Embryonic facial prominence (tissue), 1 donor: ENCODE measurements at regions not wholly inside any gene's neighbourhood (a gene's known extent, or its start where the extent isn't known, plus 50 kb on each side); places are given as distances from the start of the nearest gene placed in this dataset.

Source experiments
- DNase-seq: peaks from one replicate; pipeline ENCODE4 v3.0.0-alpha.2; 2016; ENCODE audit errors: extremely low spot score

DNA sequence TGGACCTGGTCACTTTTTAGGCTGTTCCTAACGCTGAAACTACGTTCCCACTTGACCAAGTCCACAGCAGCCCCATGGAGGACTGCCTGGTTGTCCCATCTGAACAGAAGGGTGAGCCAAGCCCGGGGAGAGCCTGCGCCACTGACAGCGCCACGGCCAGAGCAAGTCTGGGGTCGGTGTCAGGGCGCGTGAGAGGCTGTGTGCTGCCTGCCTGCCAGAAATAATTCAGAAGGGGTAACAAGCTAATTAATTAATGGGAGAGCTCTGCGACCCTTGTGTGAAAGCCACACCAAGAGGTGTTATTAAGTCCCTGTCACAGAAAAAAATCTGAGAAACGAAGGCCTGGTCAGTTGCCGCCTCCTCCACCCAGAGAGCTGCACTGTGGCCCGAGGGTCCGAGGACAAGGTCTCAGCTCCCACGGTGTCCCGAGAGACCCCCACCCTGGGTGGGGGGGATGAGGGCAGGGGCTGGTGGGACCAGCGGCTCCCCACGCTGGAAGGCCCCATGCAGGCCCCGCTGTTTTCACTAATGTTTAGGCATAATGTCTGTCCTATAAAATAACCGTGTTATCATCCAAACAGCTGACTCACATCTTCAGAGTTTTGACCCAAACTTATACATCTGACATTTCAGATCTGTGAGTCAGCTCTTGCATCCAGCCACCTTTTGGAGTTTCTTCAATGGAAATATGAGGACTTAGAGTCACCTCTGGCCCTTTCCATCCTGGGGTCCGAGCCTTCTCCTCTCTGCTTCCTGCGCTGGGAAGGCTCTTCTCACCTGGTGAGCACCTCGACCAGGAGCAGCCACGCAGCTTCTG lies 58.5 kb downstream of the DLL1 start:
- no peak for DNase-seq

DNA sequence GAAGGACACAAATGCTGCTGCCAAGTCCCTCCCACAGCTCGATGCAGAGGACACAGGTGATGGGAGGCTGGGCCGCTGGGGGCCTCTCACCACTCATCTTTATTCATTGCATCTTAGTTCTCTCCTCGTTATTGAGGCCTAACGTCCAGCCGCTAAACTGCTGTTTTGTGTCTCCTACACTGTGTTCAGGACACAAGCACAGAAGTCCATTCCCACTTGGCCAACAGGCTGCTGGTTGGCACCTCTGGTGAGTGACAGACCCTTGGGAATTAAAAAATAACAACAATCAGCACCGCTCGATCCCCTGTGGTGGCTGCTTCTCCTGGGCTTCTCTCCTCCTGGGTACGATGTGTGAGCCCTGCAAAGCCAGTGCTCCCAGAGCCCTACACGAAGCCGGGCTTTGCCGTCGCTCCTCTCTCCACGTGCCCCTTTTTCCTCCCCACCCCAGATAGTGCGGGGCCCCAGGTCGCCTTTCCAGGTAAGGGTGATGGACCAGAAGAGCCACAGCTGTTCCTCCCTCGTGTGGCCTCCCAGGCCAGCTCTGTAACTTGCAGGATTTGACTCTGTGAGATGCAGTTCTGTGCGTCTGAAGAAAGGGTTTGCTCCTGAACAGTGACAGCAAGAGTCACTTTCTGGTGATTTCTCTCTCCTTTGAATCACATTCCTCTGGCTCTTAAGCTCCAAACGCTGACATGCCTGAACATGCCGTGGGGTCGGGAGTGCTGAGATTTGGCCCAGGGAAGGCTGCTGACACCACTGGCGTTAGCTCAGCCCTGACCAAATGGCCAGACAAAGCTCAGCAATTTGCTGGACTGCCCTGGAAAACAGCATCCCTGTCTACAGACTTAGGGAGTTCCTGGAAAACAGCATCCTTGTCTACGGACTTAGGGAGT lies 59.3 kb downstream of the DLL1 start:
- no peak for DNase-seq

DNA sequence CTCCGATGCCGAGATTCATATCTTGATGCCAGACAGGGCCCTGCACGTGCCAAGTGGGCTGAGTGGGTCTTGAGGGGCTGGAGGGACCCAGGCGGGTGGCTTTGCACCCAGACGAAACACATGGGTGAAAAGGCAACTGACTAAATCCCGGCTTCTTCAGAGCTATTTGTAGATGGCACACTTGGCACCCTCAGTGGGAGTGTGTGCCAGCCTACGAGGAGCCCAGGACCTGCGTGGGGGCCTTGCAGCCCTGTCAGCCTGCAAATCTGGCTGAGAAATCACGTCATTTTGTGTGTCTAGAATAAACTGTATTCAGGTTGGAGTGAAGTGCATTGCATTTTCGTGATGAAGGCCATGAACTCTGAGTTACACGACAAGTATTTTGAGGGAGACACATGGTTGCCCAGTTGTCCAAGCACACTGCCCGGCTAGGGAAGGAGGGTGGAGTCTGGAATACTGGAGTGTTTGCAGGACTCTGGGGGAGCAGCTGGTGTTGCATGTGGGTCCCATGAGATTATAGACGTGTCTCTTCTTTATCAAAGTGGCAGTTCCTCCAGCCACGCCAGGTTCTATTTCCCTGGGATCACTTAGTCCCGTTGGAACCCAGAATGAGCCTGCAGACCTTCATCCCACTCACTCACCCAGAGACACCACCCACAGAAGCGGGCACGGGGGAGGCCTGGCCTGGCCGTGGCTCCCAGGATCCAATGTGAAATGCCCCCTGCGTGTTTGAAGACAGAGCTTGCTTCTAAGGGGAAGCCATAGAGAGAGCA lies 60.2 kb downstream of the DLL1 start:
- no peak for DNase-seq

DNA sequence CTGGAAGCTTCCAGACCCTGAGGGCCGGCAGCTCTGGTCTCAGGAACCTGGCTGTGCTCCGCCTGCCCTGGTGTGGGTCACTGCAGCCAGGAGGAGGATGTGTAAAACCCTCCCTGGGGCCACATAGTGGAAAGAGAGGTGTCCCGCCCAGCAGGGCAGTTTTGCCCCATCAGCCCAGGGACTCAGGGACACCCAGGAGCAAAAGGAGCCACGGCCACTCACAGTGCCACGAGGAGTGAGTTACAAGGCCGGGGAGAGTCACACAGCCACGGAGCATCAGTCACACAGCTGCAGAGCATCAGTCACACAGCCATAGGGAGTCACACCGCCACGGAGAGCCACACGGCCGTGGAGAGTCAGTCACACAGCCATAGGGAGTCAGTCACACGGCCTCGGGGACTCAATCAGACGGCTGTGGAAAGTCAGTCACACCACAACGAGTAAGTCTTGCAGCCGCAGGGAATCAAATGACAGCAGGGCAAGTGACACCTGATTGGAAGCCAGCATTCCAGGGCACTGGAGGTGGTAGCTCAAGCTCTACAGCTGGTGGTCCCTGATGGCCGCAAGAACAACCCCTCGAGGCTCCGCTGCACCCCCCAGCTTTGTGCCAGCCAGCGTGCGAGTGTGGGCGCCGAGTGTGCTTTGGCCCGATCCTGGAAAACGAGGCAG lies 60.9 kb downstream of the DLL1 start:
- no peak for DNase-seq

DNA sequence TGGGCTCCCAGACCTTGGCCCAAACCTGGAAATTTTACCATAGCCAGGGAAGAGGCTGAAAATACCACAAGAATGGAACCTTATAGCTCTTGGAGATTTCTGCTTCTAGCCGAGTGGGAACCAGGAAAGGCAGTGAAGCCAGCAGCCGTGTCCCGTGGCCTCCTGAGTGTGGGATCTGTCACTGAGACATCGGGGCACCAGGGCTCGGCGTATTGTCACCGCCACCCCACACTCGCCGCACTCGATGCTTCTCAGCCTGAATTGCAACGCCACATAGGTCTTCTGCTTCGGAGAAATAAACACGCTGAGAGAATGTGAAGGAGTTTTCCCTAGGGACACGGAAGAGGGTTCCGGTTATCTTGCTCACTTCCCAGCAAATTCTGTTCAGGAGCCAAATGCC lies 61.5 kb downstream of the DLL1 start:
- DNase-seq: no peak

DNA sequence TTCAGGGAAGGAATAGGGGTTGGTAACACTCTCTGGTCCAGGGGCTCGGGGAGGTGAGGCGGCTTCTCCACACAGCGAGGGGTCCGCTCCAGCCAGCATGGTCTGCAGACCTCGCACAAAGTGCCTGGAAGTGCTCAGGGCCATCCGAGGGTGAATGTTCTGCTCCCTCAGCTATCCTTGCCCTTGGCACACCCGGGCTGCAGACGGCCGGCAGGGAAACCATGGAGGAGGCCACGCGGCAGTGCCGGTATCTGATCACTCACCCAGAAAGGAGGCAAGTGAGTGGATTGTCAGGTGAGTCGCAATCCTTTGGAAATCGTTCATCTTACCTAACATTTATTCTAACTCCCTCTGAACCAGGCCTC lies 62.0 kb downstream of the DLL1 start:
- no peak for DNase-seq

DNA sequence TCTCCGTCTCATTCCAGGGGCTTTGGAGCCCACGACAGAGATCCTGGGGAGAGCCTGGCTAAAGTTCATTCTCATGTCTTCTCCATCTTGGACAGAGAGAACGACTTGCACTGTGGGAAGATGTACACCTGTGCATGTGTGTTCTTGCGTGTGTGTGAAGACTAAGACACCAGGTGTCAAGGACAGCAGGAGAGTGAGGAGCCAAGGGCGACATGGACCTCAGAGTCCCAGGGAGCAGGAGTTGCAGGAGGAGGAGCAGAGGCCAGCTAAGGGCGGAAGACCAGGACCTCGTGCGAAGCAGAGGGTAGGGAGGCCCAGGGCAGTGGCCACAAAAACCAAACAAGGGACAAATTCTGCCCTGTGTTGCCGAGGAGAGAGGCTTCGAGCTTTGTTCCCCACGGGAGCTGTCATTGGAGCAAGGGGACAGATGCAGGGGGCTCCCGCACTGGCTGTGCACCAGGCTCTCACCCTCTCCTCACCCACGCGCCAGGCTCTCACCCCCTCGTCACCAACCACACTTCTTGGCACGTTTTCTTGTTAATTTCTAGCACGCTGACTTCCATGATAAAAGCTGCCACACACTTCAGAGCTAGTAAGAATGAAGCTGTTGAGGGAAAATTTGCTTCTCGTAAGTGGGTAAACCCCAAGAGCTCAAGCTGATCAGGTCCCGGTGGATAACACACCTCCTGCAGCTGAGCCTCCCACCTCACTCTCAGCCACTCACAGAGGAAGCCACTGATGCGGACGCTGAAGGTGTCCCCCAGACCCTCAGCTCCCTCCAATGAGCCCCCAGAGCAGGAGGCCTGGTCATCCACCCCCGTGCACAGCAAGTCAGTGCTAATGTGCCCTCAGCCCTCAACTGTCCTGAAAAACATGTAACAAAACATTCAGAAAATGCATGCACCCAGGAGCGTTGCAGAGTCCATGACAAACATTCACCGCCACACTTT lies 62.6 kb downstream of the DLL1 start:
- DNase-seq: no peak

DNA sequence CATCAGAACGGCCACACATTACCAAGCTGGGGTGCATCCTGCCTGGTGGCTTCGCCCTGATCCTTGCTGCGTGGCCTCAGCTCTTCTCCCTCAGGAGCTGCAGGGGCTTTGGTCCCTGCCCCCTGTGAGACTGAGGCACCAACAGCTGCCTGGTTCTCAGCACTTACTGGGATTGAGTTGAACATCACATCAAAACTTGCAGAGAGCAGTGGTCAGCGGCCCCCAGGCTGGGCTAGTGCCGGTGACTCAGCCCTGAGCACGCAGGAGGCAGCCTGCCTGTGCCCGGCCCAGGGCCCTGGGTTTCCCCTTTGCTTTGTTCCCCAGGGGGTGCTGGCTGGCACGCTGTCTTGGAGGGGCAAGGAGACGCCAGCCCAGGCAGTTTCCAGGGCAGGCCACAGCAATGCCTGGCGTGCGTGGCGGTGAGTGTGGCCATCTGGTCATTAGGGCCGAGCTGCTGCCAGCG lies 63.3 kb downstream of the DLL1 start:
- no peak for DNase-seq

DNA sequence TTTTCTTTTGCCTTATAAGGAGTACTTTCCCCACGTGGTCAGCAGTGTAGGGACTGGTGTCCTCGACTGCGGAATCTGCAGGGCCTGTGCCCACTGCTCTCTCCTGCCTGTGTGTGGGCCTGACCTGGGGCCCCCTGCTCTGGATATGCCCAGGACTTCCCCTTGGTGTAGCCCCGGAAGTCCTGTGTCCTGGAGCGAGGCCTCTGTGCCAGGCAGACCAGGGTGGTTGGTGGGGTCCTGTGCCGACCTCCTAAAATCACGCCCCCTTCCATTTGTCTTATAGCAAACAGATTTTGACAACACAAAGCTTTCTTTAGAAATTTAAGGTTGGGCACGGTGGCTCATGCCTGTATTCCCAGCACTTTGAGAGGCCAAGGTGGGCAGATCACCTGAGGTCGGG lies 64.2 kb downstream of the DLL1 start:
- DNase-seq: no peak

DNA sequence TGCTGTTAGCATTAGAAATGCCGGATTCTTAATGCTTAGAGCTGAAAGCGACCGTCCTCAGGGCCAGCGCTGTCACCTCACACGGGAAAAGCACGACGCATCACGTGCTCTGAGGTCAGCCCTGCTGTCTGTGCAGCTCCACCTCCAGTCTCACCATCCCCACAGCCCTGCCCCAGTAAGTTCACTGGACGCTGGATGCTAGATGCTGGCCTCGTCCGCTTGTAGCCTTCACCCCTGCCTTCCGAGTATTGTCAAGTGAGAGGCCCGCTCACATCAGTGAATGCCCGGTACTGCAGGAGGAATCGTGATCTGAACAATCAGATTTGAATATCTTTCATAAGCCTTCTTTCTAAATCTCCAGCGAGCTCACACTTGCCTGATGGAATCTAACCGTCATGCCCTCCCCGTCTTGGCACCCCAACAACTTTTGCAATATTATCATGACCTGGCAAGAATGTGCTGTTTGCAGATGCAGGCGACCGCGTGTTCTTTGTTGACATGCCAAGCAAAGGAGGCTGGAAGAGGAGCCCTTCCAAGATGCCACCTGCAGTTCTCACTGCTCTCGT lies 64.9 kb downstream of the DLL1 start:
- DNase-seq: no peak

DNA sequence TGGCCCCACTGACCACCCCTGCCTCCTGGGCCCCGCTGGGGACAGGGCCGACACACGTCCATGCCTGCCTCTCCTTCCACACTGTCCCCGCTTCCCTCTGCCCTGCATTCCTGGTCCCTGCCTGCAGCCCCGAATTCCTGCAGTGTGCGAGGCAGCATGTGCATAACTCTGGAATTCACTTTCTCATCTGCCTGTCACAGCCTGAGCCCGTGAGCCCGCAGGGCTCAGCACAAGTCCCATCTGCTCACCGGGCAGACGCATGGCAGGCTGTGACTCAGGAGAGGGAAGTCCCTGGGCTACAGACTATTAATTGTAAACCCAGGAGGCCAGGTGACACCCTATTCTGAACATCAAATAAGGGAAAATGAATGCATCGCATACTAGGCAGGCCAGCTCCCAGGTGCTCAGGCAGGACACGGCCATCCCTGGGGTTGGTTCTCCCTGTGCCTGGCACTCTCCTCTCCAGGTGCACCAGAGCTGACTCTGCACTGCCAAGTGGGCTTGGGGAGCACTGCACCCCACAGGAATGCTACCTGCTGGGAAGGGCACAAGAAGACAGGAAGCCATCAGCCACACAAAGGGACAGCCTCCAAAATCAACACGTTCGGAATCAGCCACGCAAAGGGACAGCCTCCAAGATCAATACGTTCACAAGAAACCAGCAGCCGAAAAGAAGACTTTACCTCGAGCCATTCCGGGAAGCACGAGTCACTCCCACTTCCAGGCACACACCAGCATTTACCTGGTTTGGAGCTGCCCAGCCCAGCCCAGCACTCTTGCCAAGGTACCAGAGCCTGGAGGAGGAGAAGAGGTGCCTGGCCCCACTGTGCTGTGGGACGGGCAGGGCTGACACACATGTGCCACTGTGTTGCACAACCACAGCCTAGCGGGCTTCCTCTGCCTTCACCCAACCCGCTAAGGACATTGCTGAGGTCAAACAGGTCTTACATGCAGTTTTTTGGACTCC lies 65.9 kb downstream of the DLL1 start:
- no peak for DNase-seq

DNA sequence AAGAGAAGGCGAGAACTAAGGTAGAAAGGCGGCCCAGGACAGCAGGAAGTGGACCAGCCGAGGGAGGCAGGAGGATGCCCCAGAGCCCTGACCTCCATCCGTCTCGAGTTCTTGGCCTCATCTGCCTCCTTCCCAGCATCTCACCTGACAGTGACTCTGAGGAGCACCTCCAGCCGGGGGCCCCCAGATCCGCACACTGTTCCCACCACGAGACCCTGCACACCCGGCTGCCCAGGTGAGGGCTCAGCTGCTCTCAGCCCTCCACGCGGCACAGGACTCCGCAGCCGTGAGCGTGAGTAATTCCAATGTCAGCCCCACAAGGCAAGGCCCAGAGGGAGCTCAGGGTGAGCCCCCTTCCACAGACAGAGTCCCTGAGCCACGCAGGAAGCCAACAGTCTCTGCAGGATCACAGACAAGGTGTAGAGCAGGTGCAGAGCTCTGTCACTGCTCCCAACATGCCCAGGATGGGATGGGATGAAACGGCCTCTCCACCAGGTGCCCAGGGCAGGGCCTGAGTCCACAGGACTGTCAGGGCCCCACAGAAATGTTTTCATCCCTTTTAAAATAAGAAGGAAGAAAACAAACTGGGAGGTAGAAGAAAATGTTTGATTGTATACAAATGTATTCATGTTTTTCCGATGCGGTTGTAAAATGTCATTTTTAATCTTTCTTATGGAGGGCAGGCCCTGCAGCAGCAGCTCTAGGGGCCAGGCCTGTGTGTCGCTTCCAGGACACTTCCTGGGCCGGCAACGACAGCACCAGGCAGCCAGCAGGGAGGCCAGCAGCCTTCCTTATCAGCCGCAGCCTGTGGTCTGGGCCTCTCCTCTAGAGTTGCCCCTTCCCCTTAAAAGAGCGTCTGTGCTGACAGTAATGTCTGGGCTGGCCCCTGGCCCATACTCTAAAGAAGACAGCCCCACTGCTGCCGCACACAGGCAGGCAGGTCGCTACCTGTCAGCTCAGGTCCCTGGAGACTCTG lies 66.9 kb downstream of the DLL1 start:
- no peak for DNase-seq

DNA sequence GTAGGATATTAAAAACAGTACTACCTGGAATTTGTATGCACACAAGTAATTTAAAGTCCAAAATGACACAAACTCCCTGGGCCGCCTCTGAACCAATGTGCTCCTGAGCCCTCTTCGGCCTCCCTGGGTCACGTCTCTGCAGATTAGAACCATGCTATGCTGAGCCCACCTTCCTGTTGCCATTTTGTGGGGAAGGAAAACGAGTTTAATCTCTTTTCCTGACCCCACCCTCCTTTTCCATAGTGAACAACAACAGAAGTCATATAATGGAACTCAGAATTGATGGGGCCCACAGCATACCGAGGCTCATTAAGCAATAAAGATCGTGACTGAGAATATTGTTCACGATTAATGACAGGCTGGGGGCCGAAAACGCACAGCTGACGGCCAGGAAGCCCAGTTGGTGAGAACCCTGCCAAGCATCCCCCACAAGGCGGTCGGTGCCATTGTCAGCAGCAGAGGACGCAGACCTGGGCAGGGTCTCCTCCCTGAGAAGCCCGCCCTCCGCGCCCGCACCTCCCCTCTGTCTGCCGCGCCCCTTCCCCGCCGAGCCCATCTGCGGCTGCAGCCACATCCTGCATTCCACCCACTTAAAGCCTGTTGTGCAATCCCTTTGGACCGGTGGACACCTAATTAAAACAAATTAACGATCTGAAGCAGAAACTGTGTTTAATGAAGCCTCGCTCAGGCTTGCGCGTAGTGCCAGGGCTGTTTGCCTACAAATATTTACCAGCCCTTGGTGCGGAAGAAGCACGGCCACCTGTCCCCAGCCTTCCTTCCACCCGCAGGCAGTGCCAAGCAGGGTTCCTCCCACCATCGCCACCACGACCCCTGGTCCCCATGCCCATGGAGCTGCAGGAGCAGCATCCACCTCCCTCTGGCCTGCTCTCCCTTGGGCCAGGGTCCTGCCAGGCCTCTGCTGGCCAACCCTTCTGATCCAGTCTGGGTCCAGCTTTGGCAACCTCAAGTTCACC lies 68.1 kb downstream of the DLL1 start:
- DNase-seq: no peak

DNA sequence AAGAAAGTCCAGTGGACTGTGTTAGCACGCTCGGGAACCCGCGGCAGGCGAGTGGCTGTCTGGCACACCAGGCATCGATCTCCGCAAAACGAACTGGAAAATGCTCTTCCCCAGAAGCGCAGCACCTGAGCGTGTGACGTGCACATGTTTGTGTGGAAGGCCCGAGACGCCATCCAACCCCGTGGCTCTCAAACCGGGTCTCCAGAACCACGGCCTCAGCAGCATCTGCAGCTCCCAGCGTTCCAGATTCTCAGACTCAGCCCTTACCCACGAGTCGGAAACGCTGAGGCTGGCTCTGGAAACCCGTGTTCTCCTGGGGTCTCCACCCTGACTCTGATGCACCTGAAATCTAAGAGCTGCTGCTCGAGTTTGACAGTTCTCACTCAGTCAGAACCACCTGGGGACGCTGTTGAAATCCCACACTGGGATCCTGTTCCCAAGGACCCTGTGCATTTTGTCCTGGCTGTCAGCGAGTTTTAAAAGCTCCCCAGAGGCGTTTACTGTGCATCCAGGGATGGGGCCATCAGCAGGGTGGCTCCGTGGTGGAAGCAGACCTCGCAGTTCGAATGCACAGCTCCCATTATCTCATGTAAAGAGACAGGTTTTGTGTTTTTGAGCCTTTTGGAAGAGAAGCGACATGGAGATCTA lies 69.0 kb downstream of the DLL1 start:
- DNase-seq: no peak

DNA sequence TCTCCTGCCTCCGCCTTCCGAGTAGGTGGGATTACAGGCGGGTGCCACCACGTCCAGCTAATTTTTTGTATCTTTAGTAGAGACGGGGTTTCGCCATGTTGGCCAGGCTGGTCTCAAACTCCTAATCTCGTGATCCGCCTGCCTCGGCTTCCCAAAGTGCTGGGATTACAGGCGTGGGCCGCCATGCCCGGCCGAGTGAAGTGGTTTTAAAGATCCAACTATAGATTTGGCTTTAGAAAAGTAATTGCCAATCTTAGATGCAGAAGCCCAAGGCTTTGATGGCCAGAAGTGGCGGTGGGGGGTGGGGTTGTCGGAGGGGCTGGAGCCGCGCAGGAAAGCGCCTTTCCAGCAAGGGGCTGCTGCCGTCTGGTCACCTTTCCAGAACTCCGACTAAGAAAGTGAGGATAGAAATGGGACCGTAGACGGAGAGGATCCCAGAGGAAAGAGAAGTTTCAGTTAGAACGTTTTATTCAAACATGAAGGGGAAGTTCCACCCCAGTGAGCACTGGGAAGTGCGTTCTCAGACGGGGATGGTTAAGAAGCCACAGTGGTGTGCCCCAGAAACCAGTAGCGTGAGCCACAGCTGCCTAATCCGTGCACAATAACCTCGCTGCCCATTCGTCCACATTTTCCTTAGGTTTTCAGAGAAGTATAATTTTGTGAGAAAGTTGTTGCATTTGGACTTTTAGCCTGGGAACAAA lies 69.7 kb downstream of the DLL1 start:
- DNase-seq: no peak
